IPS-NIHi7 (cell line): ENCODE measurements at regions not wholly inside any gene's neighbourhood (a gene's known extent, or its start where the extent isn't known, plus 50 kb on each side); places are given as distances from the start of the nearest gene placed in this dataset.

Experiments used
- DNase-seq: peaks from one replicate; pipeline ENCODE4 v3.0.0; 2012; ENCODE audit warnings: mixed read lengths; ENCODE audit errors: extremely low spot score

GRCh38 chr10:44435196-44435595 is 50.3 kb upstream of the CXCL12 start:
- DNase-seq = no peak

GRCh38 chr10:44436240-44436639 is 51.3 kb upstream of the CXCL12 start:
- no peak for DNase-seq

- DNase-seq = no peak
Measured at GRCh38 chr10:44437840-44438511, 53.1 kb upstream of the CXCL12 start.

GRCh38 chr10:44439239-44439957 is 54.5 kb upstream of the CXCL12 start:
- no peak for DNase-seq

- DNase-seq = no peak
Measured at GRCh38 chr10:44439958-44440244, 55.0 kb upstream of the CXCL12 start.

- DNase-seq = no peak
Measured at GRCh38 chr10:44457259-44457658, 72.4 kb upstream of the CXCL12 start.

- DNase-seq = no peak
Measured at GRCh38 chr10:44458671-44459413, 73.9 kb upstream of the CXCL12 start.

- DNase-seq = no peak
Measured at GRCh38 chr10:44459671-44460070, 74.8 kb upstream of the CXCL12 start.

- no peak for DNase-seq
Measured at GRCh38 chr10:44460416-44460815, 75.5 kb upstream of the CXCL12 start.

- DNase-seq = no peak
Measured at GRCh38 chr10:44462338-44462914, 77.5 kb upstream of the CXCL12 start.

- DNase-seq = peak; percentile 9
Measured at GRCh38 chr10:44463511-44464121, 78.7 kb upstream of the CXCL12 start.

- no peak for DNase-seq
Measured at GRCh38 chr10:44464503-44464902, 79.6 kb upstream of the CXCL12 start.

- DNase-seq = peak; percentile 55
Measured at GRCh38 chr10:44465401-44466115, 80.7 kb upstream of the CXCL12 start.

GRCh38 chr10:44466236-44466635 is 81.3 kb upstream of the CXCL12 start:
- DNase-seq = peak; percentile 7

- peak; percentile 3 for DNase-seq
Measured at GRCh38 chr10:44467090-44467489, 82.2 kb upstream of the CXCL12 start.

GRCh38 chr10:44467900-44468299 is 83.0 kb upstream of the CXCL12 start:
- no peak for DNase-seq

- DNase-seq = peak; percentile 6
Measured at GRCh38 chr10:44468525-44468924, 83.6 kb upstream of the CXCL12 start.

- DNase-seq = no peak
Measured at GRCh38 chr10:44468965-44469364, 84.1 kb upstream of the CXCL12 start.

- DNase-seq = no peak
Measured at GRCh38 chr10:44470784-44471183, 85.9 kb upstream of the CXCL12 start.

- DNase-seq = no peak
Measured at GRCh38 chr10:44471410-44471809, 86.5 kb upstream of the CXCL12 start.

- DNase-seq = no peak
Measured at GRCh38 chr10:44473146-44473545, 88.2 kb upstream of the CXCL12 start.
